ENCODE measurements at regions not wholly inside any gene's neighbourhood (a gene's known extent, or its start where the extent isn't known, plus 50 kb on each side); places are given as distances from the start of the nearest gene placed in this dataset.

GRCh38 chr12:67217647-67218046 lies 51.5 kb upstream of the CAND1 start (continued):
- TF ChIP-seq ZNF707 (tag by site-specific recombination; IDR thresholded peaks at IDR 0.05) (no peak), ZNF791 (tag by site-specific recombination; IDR thresholded peaks at IDR 0.05) (no peak), ZNF302 (tag by site-specific recombination; IDR thresholded peaks at IDR 0.05; ENCODE audit: low read depth) (no peak), ZNF202 (tag by site-specific recombination; IDR thresholded peaks at IDR 0.05; ENCODE audit: borderline replicate concordance) (no peak)
- TF ChIP-seq, protein P1, sequence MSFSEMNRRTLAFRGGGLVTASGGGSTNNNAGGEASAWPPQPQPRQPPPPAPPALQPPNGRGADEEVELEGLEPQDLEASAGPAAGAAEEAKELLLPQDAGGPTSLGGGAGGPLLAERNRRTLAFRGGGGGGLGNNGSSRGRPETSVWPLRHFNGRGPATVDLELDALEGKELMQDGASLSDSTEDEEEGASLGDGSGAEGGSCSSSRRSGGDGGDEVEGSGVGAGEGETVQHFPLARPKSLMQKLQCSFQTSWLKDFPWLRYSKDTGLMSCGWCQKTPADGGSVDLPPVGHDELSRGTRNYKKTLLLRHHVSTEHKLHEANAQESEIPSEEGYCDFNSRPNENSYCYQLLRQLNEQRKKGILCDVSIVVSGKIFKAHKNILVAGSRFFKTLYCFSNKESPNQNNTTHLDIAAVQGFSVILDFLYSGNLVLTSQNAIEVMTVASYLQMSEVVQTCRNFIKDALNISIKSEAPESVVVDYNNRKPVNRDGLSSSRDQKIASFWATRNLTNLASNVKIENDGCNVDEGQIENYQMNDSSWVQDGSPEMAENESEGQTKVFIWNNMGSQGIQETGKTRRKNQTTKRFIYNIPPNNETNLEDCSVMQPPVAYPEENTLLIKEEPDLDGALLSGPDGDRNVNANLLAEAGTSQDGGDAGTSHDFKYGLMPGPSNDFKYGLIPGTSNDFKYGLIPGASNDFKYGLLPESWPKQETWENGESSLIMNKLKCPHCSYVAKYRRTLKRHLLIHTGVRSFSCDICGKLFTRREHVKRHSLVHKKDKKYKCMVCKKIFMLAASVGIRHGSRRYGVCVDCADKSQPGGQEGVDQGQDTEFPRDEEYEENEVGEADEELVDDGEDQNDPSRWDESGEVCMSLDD (tag by site-specific recombination; IDR thresholded peaks at IDR 0.05), result no peak
